K562 (cell line): ENCODE measurements at regions not wholly inside any gene's neighbourhood (a gene's known extent, or its start where the extent isn't known, plus 50 kb on each side); places are given as distances from the start of the nearest gene placed in this dataset.

Source experiments
- ARNT ChIP-seq, 2 experiments: fragments of 450-650 bp; IDR thresholded peaks; 2 replicates each; pipeline ENCODE4 v1.6.1; 2016; ENCODE audit warnings: mild to moderate bottlenecking in 1 of 2
- ATF2 ChIP-seq: sonication (generic); formaldehyde crosslinking; IDR thresholded peaks from 2 replicates; pipeline ENCODE4 v1.8.1; 2022; ENCODE audit warnings: missing genetic modification reagents
- ELF4 ChIP-seq: fragments of 450-650 bp; formaldehyde crosslinking; IDR thresholded peaks from 2 replicates; pipeline ENCODE4 v1.4.0; 2022; ENCODE audit warnings: missing genetic modification characterization
- ESRRB ChIP-seq: fragments of 250-450 bp; sonication (Bioruptor Pico); IDR thresholded peaks from 2 replicates; pipeline ENCODE4 v1.5.0; 2020; ENCODE audit warnings: mild to moderate bottlenecking, moderate library complexity, borderline replicate concordance
- GABPB1 ChIP-seq: sonication (generic); formaldehyde crosslinking; IDR thresholded peaks from 2 replicates; pipeline ENCODE4 v1.8.0; 2022; ENCODE audit warnings: mild to moderate bottlenecking, missing genetic modification reagents
- KAT7 ChIP-seq: sonication (generic); formaldehyde crosslinking; IDR thresholded peaks from 2 replicates; pipeline ENCODE4 v1.8.0; 2022; ENCODE audit warnings: missing genetic modification reagents, mild to moderate bottlenecking, borderline replicate concordance
- KLF10 ChIP-seq: fragments of 250-450 bp; sonication (Bioruptor Pico); IDR thresholded peaks from 2 replicates; pipeline ENCODE4 v1.6.1; 2021; ENCODE audit warnings: matching md5 sums
- L3MBTL2 ChIP-seq: fragments of 450-650 bp; IDR thresholded peaks from 2 replicates; pipeline ENCODE4 v1.6.1; 2016; ENCODE audit warnings: mild to moderate bottlenecking, moderate library complexity
- NKRF ChIP-seq: fragments of 450-650 bp; IDR thresholded peaks from 2 replicates; pipeline ENCODE4 v1.6.1; 2016; ENCODE audit warnings: borderline replicate concordance
- PML ChIP-seq: IDR thresholded peaks from 2 replicates; pipeline ENCODE4 v1.6.1; 2012; ENCODE audit warnings: low read length, inconsistent platforms
- POLR2H ChIP-seq: IDR thresholded peaks from 2 replicates; pipeline ENCODE4 v1.6.1; 2016; ENCODE audit warnings: missing genetic modification characterization, low read depth, mild to moderate bottlenecking, control low read depth, missing compliant biosample characterization, moderate library complexity
- PTRF ChIP-seq: fragments of 450-650 bp; IDR thresholded peaks from 2 replicates; pipeline ENCODE4 v1.6.1; 2016; ENCODE audit warnings: mild to moderate bottlenecking, missing genetic modification characterization, missing compliant biosample characterization
- RBM25 ChIP-seq: fragments of 200-400 bp; formaldehyde crosslinking; IDR thresholded peaks from 2 replicates; pipeline ENCODE4 v1.6.1; 2018; ENCODE audit warnings: low read length, low read depth, moderate library complexity; ENCODE audit not compliant: severe bottlenecking
- TAF7 ChIP-seq: fragments of 450-650 bp; IDR thresholded peaks from 2 replicates; pipeline ENCODE4 v1.6.1; 2016; ENCODE audit warnings: missing genetic modification characterization, missing compliant biosample characterization
- TFAP4 ChIP-seq: sonication (generic); formaldehyde crosslinking; IDR thresholded peaks from 2 replicates; pipeline ENCODE4 v1.8.0; 2022; ENCODE audit warnings: missing genetic modification reagents, mild to moderate bottlenecking, moderate library complexity, borderline replicate concordance
- ZBTB9 ChIP-seq: fragments of 450-650 bp; formaldehyde crosslinking; IDR thresholded peaks from 2 replicates; pipeline ENCODE4 v1.4.0; 2020; ENCODE audit warnings: mild to moderate bottlenecking, moderate library complexity
- ZNF165 ChIP-seq: fragments of 250-450 bp; sonication (Bioruptor Pico); IDR thresholded peaks from 2 replicates; pipeline ENCODE4 v1.4.0; 2020; ENCODE audit warnings: borderline replicate concordance
- ZNF280A ChIP-seq: fragments of 450-650 bp; IDR thresholded peaks from 2 replicates; pipeline ENCODE4 v1.6.1; 2018; ENCODE audit warnings: mild to moderate bottlenecking, low read depth; ENCODE audit not compliant: partially characterized antibody
- ZNF583 ChIP-seq: fragments of 250-450 bp; sonication (Bioruptor Pico); IDR thresholded peaks from 2 replicates; pipeline ENCODE4 v1.4.0; 2020

- TF ChIP-seq ZNF280A (no peak), ESRRB (CRISPR knock-in tag) (0 out of 2 replicates have a peak, but pooled peaks have one; percentile 64), KAT7 (CRISPR knock-in tag) (no peak), L3MBTL2 (no peak; the same call in 1 of the 2 replicates), ZNF165 (CRISPR knock-in tag) (no peak), PML (no peak), GABPB1 (CRISPR knock-in tag) (no peak), RBM25 (no peak), ZNF583 (peak; percentile 86), PTRF (tag) (peak; percentile 25; the same call in 1 of the 2 replicates), KLF10 (CRISPR knock-in tag) (no peak), ARNT (IDR thresholded peaks at IDR 0.05) (peak; percentile 23 to 51; a peak in 1 of 4 replicates), TFAP4 (CRISPR knock-in tag) (no peak), NKRF (peak; percentile 31; the same call in 1 of the 2 replicates), ELF4 (CRISPR knock-in tag) (peak; percentile 69; the same call in 1 of the 2 replicates), TAF7 (tag) (no peak), POLR2H (tag) (no peak), ATF2 (CRISPR knock-in tag) (no peak), ZBTB9 (peak; percentile 88; the same call in 1 of the 2 replicates)
Measured at GRCh38 chr9:129487658-129488483, 133.0 kb downstream of the C9orf50 start (continued).
